ENCODE measurements at regions not wholly inside any gene's neighbourhood (a gene's known extent, or its start where the extent isn't known, plus 50 kb on each side); places are given as distances from the start of the nearest gene placed in this dataset.

- Histone ChIP-seq H3K9me3 (ENCODE audit: control insufficient read depth, low read length) (no peaks in the 10 kb centered on the region), H3K4me1 (ENCODE audit: control insufficient read depth, insufficient read depth, low read length, poor library complexity, severe bottlenecking) (no peaks in the 10 kb centered on the region), H3K27ac (ENCODE audit: low read depth, low read length, severe bottlenecking) (no peak overlapping the region), H3K4me3 (ENCODE audit: extremely low read depth, insufficient read depth, low read length, poor library complexity, severe bottlenecking) (no peak overlapping the region), H3K36me3 (ENCODE audit: control insufficient read depth, insufficient read depth, low read length) (no peaks in the 10 kb centered on the region)
- WGBS, 2 experiments (ENCODE audit: insufficient coverage in 2 of 2), result 81 to 90% methylated on average over 5 to 7 of the region's 7 CpGs
Observed at GRCh38 chr2:114040826-114041225, 150.9 kb downstream of the ACTR3 start.

- WGBS, 2 experiments (ENCODE audit: insufficient coverage in 2 of 2), result 96 to 98% methylated on average over 5 of the region's 5 CpGs
- no peaks in the 10 kb centered on the region for H3K4me1 ChIP-seq (ENCODE audit: control insufficient read depth, insufficient read depth, low read length, poor library complexity, severe bottlenecking)
- no peak overlapping the region for H3K27ac ChIP-seq (ENCODE audit: low read depth, low read length, severe bottlenecking)
- H3K4me3 ChIP-seq (ENCODE audit: extremely low read depth, insufficient read depth, low read length, poor library complexity, severe bottlenecking), result no peak overlapping the region
- H3K36me3 ChIP-seq (ENCODE audit: control insufficient read depth, insufficient read depth, low read length), result no peaks in the 10 kb centered on the region
- H3K9me3 ChIP-seq (ENCODE audit: control insufficient read depth, low read length), result no peaks in the 10 kb centered on the region
Observed at GRCh38 chr2:114044985-114045384, 155.1 kb downstream of the ACTR3 start.

- Histone ChIP-seq H3K4me3 (ENCODE audit: extremely low read depth, insufficient read depth, low read length, poor library complexity, severe bottlenecking) (no peak overlapping the region), H3K4me1 (ENCODE audit: control insufficient read depth, insufficient read depth, low read length, poor library complexity, severe bottlenecking) (no peaks in the 10 kb centered on the region), H3K9me3 (ENCODE audit: control insufficient read depth, low read length) (no peaks in the 10 kb centered on the region), H3K27ac (ENCODE audit: low read depth, low read length, severe bottlenecking) (no peak overlapping the region), H3K36me3 (ENCODE audit: control insufficient read depth, insufficient read depth, low read length) (no peaks in the 10 kb centered on the region)
- WGBS, 2 experiments (ENCODE audit: insufficient coverage in 2 of 2), result 83 to 92% methylated on average over 2 to 5 of the region's 5 CpGs
Observed at GRCh38 chr2:114046373-114046772, 156.5 kb downstream of the ACTR3 start.

- H3K9me3 ChIP-seq (ENCODE audit: control insufficient read depth, low read length), result no peaks in the 10 kb centered on the region
- 80% methylated on average over 2 of the region's 3 CpGs; no CpG with 5 or more reads in 1 of the 2 experiments for WGBS, 2 experiments (ENCODE audit: insufficient coverage in 2 of 2)
- no peaks in the 10 kb centered on the region for H3K4me1 ChIP-seq (ENCODE audit: control insufficient read depth, insufficient read depth, low read length, poor library complexity, severe bottlenecking)
- H3K36me3 ChIP-seq (ENCODE audit: control insufficient read depth, insufficient read depth, low read length), result no peaks in the 10 kb centered on the region
- no peak overlapping the region for H3K4me3 ChIP-seq (ENCODE audit: extremely low read depth, insufficient read depth, low read length, poor library complexity, severe bottlenecking)
- H3K27ac ChIP-seq (ENCODE audit: low read depth, low read length, severe bottlenecking), result no peak overlapping the region
Observed at GRCh38 chr2:114046866-114047435, 157.1 kb downstream of the ACTR3 start.

GRCh38 chr2:114049280-114049679, 159.4 kb downstream of the ACTR3 start:
- Histone ChIP-seq H3K4me3 (ENCODE audit: extremely low read depth, insufficient read depth, low read length, poor library complexity, severe bottlenecking) (no peak overlapping the region), H3K36me3 (ENCODE audit: control insufficient read depth, insufficient read depth, low read length) (no peaks in the 10 kb centered on the region), H3K27ac (ENCODE audit: low read depth, low read length, severe bottlenecking) (no peak overlapping the region), H3K9me3 (ENCODE audit: control insufficient read depth, low read length) (no peaks in the 10 kb centered on the region), H3K4me1 (ENCODE audit: control insufficient read depth, insufficient read depth, low read length, poor library complexity, severe bottlenecking) (no peaks in the 10 kb centered on the region)
- 66% methylated on average over 3 of the region's 4 CpGs; no CpG with 5 or more reads in 1 of the 2 experiments for WGBS, 2 experiments (ENCODE audit: insufficient coverage in 2 of 2)

- WGBS, 2 experiments (ENCODE audit: insufficient coverage in 2 of 2), result 50 to 75% methylated on average over 1 to 2 of the region's 2 CpGs
- no peak overlapping the region for H3K27ac ChIP-seq (ENCODE audit: low read depth, low read length, severe bottlenecking)
- no peaks in the 10 kb centered on the region for H3K36me3 ChIP-seq (ENCODE audit: control insufficient read depth, insufficient read depth, low read length)
- no peaks in the 10 kb centered on the region for H3K9me3 ChIP-seq (ENCODE audit: control insufficient read depth, low read length)
- no peak overlapping the region for H3K4me3 ChIP-seq (ENCODE audit: extremely low read depth, insufficient read depth, low read length, poor library complexity, severe bottlenecking)
- H3K4me1 ChIP-seq (ENCODE audit: control insufficient read depth, insufficient read depth, low read length, poor library complexity, severe bottlenecking), result no peaks in the 10 kb centered on the region
Observed at GRCh38 chr2:114049826-114050225, 159.9 kb downstream of the ACTR3 start.

GRCh38 chr2:114056294-114057143, 166.6 kb downstream of the ACTR3 start:
- 75 to 96% methylated on average over 1 to 3 of the region's 6 CpGs for WGBS, 2 experiments (ENCODE audit: insufficient coverage in 2 of 2)
- H3K36me3 ChIP-seq (ENCODE audit: control insufficient read depth, insufficient read depth, low read length), result no peaks in the 10 kb centered on the region
- no peaks in the 10 kb centered on the region for H3K4me1 ChIP-seq (ENCODE audit: control insufficient read depth, insufficient read depth, low read length, poor library complexity, severe bottlenecking)
- no peak overlapping the region for H3K27ac ChIP-seq (ENCODE audit: low read depth, low read length, severe bottlenecking)
- H3K4me3 ChIP-seq (ENCODE audit: extremely low read depth, insufficient read depth, low read length, poor library complexity, severe bottlenecking), result no peak overlapping the region
- no peaks in the 10 kb centered on the region for H3K9me3 ChIP-seq (ENCODE audit: control insufficient read depth, low read length)

- H3K9me3 ChIP-seq (ENCODE audit: control insufficient read depth, low read length), result no peaks in the 10 kb centered on the region
- H3K27ac ChIP-seq (ENCODE audit: low read depth, low read length, severe bottlenecking), result no peak overlapping the region
- H3K4me1 ChIP-seq (ENCODE audit: control insufficient read depth, insufficient read depth, low read length, poor library complexity, severe bottlenecking), result no peaks in the 10 kb centered on the region
- WGBS, 2 experiments (ENCODE audit: insufficient coverage in 2 of 2), result 88 to 100% methylated on average over 2 of the region's 6 CpGs
- H3K4me3 ChIP-seq (ENCODE audit: extremely low read depth, insufficient read depth, low read length, poor library complexity, severe bottlenecking), result no peak overlapping the region
- no peaks in the 10 kb centered on the region for H3K36me3 ChIP-seq (ENCODE audit: control insufficient read depth, insufficient read depth, low read length)
Observed at GRCh38 chr2:114057638-114058037, 167.7 kb downstream of the ACTR3 start.

GRCh38 chr2:114061566-114062098, 171.7 kb downstream of the ACTR3 start:
- WGBS, 2 experiments (ENCODE audit: insufficient coverage in 2 of 2), result 88 to 97% methylated on average over 5 of the region's 5 CpGs
- no peak overlapping the region for H3K27ac ChIP-seq (ENCODE audit: low read depth, low read length, severe bottlenecking)
- H3K9me3 ChIP-seq (ENCODE audit: control insufficient read depth, low read length), result no peaks in the 10 kb centered on the region
- no peak overlapping the region for H3K4me3 ChIP-seq (ENCODE audit: extremely low read depth, insufficient read depth, low read length, poor library complexity, severe bottlenecking)
- no peaks in the 10 kb centered on the region for H3K36me3 ChIP-seq (ENCODE audit: control insufficient read depth, insufficient read depth, low read length)
- no peaks in the 10 kb centered on the region for H3K4me1 ChIP-seq (ENCODE audit: control insufficient read depth, insufficient read depth, low read length, poor library complexity, severe bottlenecking)

- Histone ChIP-seq H3K9me3 (ENCODE audit: control insufficient read depth, low read length) (no peaks in the 10 kb centered on the region), H3K36me3 (ENCODE audit: control insufficient read depth, insufficient read depth, low read length) (no peaks in the 10 kb centered on the region), H3K4me3 (ENCODE audit: extremely low read depth, insufficient read depth, low read length, poor library complexity, severe bottlenecking) (no peak overlapping the region), H3K4me1 (ENCODE audit: control insufficient read depth, insufficient read depth, low read length, poor library complexity, severe bottlenecking) (no peaks in the 10 kb centered on the region), H3K27ac (ENCODE audit: low read depth, low read length, severe bottlenecking) (no peak overlapping the region)
- WGBS, 2 experiments (ENCODE audit: insufficient coverage in 2 of 2), result 80 to 83% methylated on average over 1 to 3 of the region's 4 CpGs
Observed at GRCh38 chr2:114063346-114063745, 173.5 kb downstream of the ACTR3 start.

- WGBS, 2 experiments (ENCODE audit: insufficient coverage in 2 of 2), result 73 to 83% methylated on average over 4 to 5 of the region's 6 CpGs
- Histone ChIP-seq H3K27ac (ENCODE audit: low read depth, low read length, severe bottlenecking) (no peak overlapping the region), H3K4me1 (ENCODE audit: control insufficient read depth, insufficient read depth, low read length, poor library complexity, severe bottlenecking) (no peaks in the 10 kb centered on the region), H3K4me3 (ENCODE audit: extremely low read depth, insufficient read depth, low read length, poor library complexity, severe bottlenecking) (no peak overlapping the region), H3K9me3 (ENCODE audit: control insufficient read depth, low read length) (no peaks in the 10 kb centered on the region), H3K36me3 (ENCODE audit: control insufficient read depth, insufficient read depth, low read length) (no peaks in the 10 kb centered on the region)
Observed at GRCh38 chr2:114065731-114066130, 175.8 kb downstream of the ACTR3 start.
